AG04450 (cell line): ENCODE measurements at regions not wholly inside any gene's neighbourhood (a gene's known extent, or its start where the extent isn't known, plus 50 kb on each side); places are given as distances from the start of the nearest gene placed in this dataset.

Experiments used
- CTCF ChIA-PET: fragments of 300-600, 350-600 bp; formaldehyde crosslinking; extraction: SDS; loops from one replicate; lab custom pipeline; 2022; ENCODE audit warnings: antibody characterized with exemption, inconsistent platforms; lab: Charles Lee
- POLR2A ChIA-PET: fragments of 350-600 bp; formaldehyde crosslinking; extraction: SDS; loops from one replicate; lab custom pipeline; 2021; ENCODE audit warnings: antibody characterized with exemption, inconsistent platforms; lab: Yijun Ruan, JAX
- DNase-seq: peaks from one replicate; pipeline ENCODE4 v3.0.0-alpha.2; 2011; ENCODE audit warnings: low read depth, low spot score
- H3K27ac ChIP-seq: one replicate; pipeline ENCODE4 v1.5.1; 2012; ENCODE audit warnings: low read depth, low read length, control low read depth
- H3K27me3 ChIP-seq: one replicate; pipeline ENCODE4 v1.6.0; 2012; ENCODE audit warnings: low read length; ENCODE audit not compliant: control insufficient read depth, insufficient read depth
- H3K4me3 ChIP-seq: 2 replicates; pipeline ENCODE4 v1.5.1; 2011; ENCODE audit warnings: mild to moderate bottlenecking, low read depth, low read length, control low read depth
- H3K9me3 ChIP-seq: 2 replicates; pipeline ENCODE4 v1.5.1; 2012; ENCODE audit warnings: low read length; ENCODE audit not compliant: control insufficient read depth, insufficient read depth
- TF ChIP-seq, protein P1 (sequence below): IDR thresholded peaks from 2 replicates; pipeline ENCODE4 v1.5.1; 2011; ENCODE audit warnings: low read depth, low read length, control low read depth, inconsistent platforms

DNA sequence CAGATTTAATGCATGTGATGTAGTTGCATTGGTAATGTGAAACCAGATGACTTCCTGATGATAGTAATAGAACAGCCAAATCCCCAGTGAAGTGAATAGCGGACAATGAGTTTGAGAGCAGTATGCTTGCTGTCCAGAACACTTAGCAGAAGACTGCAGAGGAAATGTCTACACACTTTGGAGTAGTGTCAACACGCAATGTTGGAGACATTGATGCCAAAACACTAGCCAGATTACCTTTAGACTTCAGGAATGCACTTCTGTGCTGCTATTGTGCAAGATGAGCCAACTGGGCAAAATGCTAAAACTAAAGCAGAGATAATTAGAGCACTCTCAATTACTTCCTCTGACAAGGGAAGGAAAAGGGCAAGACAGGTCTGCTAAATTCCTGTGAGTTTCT lies 176.7 kb downstream of the PRDM9 start:
- ChIA-PET CTCF (no interaction called here), POLR2A (no interaction called here)
- Histone ChIP-seq H3K9me3 (peaks cover 11% of the 10 kb centered on the region), H3K27ac (no peak overlapping the region), H3K27me3 (no peaks in the 10 kb centered on the region), H3K4me3 (no peak overlapping the region)
- TF ChIP-seq, protein P1, sequence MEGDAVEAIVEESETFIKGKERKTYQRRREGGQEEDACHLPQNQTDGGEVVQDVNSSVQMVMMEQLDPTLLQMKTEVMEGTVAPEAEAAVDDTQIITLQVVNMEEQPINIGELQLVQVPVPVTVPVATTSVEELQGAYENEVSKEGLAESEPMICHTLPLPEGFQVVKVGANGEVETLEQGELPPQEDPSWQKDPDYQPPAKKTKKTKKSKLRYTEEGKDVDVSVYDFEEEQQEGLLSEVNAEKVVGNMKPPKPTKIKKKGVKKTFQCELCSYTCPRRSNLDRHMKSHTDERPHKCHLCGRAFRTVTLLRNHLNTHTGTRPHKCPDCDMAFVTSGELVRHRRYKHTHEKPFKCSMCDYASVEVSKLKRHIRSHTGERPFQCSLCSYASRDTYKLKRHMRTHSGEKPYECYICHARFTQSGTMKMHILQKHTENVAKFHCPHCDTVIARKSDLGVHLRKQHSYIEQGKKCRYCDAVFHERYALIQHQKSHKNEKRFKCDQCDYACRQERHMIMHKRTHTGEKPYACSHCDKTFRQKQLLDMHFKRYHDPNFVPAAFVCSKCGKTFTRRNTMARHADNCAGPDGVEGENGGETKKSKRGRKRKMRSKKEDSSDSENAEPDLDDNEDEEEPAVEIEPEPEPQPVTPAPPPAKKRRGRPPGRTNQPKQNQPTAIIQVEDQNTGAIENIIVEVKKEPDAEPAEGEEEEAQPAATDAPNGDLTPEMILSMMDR: no peak
- no peak for DNase-seq

DNA sequence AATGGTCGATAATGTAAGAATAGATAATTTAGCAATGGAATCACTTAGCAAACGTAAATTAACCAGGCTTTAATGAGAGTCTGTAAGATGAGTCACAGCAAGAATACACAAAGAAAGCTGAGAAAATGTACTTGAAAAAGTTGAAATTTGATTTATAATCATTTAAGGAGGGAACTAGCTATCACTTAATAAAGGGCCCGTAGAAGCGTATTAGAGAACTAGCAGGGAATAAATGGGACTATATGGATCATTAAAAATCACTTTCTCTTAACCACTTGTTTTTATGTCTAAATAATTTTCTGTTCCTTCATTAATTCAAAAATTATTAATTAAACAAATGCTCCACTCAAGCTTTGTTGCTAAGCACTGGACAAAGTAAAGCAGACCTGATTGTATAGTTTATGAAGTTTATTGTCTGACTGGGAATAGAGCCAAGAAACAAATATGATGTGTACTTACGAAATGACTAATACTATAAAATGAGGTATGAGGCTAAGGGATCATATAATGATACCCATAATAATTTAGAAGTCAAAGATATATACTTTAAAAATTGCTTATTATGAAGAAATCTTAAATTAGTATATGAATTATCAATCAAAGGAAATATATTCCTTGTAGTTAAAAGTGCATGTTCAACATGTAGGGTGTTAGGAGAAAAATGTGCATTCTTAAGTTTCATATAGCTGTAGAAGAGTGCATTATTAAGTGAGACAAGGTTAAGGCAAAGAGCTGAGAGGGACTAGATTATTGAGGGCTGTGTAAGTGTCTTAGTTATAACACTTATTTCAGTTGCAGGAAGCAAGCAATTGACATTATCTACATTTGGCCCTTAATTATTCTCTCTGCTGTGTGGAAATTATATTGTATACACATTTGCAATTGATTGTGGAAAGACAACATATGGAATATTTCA lies 196.8 kb downstream of the PRDM9 start:
- no peak overlapping the region for H3K27ac ChIP-seq
- no peaks in the 10 kb centered on the region for H3K9me3 ChIP-seq
- CTCF ChIA-PET: no interaction called here
- TF ChIP-seq, protein P1: no peak
- POLR2A ChIA-PET: no interaction called here
- DNase-seq: no peak
- H3K27me3 ChIP-seq: no peaks in the 10 kb centered on the region
- H3K4me3 ChIP-seq: no peak overlapping the region

DNA sequence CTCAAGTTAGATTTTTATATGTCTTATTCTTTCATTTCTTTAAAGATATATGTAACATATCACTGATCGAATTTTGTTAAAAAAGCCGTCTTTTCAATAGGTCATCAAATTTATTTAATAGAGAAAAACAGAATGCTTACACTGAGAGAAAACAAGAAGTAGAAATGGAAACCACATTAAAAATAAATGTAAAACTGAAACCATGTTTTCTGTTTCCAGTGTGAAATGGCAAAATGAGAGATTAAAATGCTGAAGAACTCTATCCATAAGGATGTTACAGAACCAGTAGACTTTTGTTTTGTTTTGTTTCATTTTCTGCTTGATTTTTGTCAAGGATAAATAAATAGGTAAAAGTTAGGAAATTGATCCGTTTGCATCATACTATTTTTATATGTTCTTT lies 210.1 kb downstream of the PRDM9 start:
- TF ChIP-seq, protein P1: no peak
- no peak overlapping the region for H3K4me3 ChIP-seq
- POLR2A ChIA-PET: no interaction called here
- CTCF ChIA-PET: no interaction called here
- H3K27ac ChIP-seq: no peak overlapping the region
- peaks cover 4% of the 10 kb centered on the region for H3K9me3 ChIP-seq
- no peak for DNase-seq
- no peaks in the 10 kb centered on the region for H3K27me3 ChIP-seq

DNA sequence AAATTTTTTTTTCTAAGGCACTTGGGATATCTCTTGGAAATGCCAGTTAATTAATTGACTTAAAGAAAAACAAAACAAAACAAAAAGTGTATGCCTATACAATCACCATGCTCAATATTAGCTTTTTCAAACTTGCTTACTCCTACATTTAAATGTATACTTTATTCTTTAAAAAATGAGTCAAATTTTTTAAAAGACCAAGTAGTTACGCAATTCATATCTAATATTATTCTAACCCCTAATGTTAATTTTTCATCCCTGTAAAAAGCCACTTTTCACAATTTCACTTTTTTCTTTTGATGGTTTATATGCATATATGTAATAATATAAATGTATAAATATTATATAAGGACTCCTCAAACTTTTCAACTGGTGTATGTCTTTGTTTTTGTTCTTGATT lies 211.2 kb downstream of the PRDM9 start:
- H3K4me3 ChIP-seq: no peak overlapping the region
- DNase-seq: no peak
- H3K27ac ChIP-seq: no peak overlapping the region
- TF ChIP-seq, protein P1: no peak
- H3K27me3 ChIP-seq: no peaks in the 10 kb centered on the region
- peaks cover 4% of the 10 kb centered on the region for H3K9me3 ChIP-seq
- ChIA-PET CTCF (no interaction called here), POLR2A (no interaction called here)

DNA sequence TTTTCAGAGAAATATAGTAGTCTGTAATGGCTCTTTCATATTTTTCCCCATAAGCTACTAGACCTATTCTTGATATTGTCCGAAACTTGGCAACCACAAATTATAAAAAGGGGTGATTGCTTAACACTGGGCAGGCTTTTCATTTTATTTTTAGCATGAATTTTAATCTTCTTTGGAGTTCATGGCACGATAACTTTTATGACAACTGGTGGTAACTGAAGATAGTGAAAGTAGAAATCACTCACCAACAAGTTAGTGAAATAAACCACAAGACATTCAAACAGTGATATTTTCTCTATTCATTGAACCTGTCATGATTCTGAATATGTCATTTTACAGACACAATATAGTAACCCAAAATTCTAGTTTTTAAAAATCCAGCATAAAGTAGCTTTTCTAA lies 213.9 kb downstream of the PRDM9 start:
- peaks cover 4% of the 10 kb centered on the region for H3K9me3 ChIP-seq
- CTCF ChIA-PET: no interaction called here
- TF ChIP-seq, protein P1: no peak
- H3K27ac ChIP-seq: no peak overlapping the region
- H3K27me3 ChIP-seq: no peaks in the 10 kb centered on the region
- DNase-seq: no peak
- POLR2A ChIA-PET: no interaction called here
- no peak overlapping the region for H3K4me3 ChIP-seq
